Stimulated activated CD8-positive, alpha-beta memory T cell treated with anti-CD3 and anti-CD28 coated beads, Interleukin-4, amount 100 ng/mL, for 24 hours (primary cell): ENCODE measurements at regions not wholly inside any gene's neighbourhood (a gene's known extent, or its start where the extent isn't known, plus 50 kb on each side); places are given as distances from the start of the nearest gene placed in this dataset.
"Not testable (repeated sequence)": the region's sequence is repeated elsewhere in the genome, so short reads cannot be mapped to it uniquely, and the experiment has no call there.

Source experiments
- DNase-seq: peaks from one replicate; pipeline ENCODE4 v3.0.0-alpha.2; 2020; ENCODE audit warnings: low read depth

GRCh38 chr18:60319129-60319528, 53.4 kb downstream of the MC4R start:
- DNase-seq = no peak

- no peak for DNase-seq
Measured at GRCh38 chr18:60311676-60312360, 60.8 kb downstream of the MC4R start.

DNA sequence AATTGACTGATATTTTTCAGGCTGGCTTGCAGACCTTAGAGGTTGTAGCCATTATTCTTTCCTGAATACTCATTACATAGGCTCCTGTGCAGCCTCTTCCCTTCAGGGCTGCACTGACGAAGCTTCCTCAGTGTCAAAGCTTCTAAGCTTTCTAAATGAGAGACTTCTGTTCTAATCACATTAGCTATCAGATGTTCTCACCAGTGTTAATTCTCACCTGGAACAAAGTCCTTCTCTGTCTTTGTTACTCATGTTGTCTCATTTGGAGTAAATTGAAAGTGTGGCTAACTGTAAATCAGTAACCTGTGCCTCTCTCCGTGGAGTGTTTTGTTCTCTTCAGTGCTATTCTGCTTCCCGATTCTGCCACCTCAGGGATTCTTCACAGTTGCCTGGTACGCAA, 76.9 kb downstream of the MC4R start:
- DNase-seq = no peak

DNA sequence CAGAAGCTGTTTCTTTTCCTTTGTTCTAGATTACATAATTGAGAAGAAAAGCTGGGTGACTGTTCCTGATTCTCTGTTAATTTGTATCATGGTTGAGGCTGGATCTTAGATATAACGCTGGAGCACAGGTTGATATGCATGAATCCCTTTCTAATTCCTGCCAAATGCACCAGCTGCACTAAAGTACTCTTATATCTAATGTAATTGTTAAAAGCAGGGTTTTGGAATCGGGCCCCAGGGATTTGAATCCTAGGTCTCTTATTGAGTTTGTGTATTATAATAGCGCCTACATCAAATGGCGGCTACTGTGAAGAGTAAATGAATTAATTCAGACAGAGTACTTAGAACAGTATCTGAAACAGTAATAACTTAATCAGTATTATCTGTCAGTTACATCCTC, 80.4 kb downstream of the MC4R start:
- no peak for DNase-seq

- DNase-seq = no peak
Measured at GRCh38 chr18:60279391-60279790, 93.2 kb downstream of the MC4R start.

- no peak for DNase-seq
Measured at GRCh38 chr18:60277855-60278480, 94.6 kb downstream of the MC4R start.

DNA sequence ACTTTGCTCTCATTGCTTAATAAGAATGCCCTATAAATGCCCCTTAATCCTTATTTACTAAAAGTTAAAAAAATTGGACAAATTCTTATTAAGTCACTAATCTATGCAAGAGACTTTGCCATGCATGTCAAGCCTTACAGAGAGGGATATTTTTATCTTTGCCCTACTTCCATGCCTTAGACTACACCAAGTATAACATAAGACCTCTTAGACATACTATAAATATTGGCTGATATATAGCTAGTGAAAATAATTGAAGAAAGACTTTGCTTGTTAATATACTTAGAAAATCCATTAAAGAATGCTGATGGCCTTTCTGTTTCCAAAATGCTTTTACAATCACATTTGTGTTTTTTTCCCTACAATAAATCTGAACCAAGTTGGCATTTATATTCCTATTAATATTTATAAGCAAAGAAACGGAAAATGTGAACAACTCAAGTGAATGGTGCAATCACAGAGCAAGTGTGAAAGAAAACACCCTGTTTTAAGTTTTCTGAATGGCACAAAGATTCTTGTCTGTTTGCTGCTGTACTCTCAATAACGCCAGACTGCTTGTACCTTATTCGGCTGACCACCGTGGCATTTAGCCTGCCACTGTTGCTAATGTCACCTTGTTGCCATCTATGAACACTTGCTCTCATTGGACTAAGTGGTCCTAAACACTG, 105.0 kb downstream of the MC4R start:
- no peak for DNase-seq

- DNase-seq = no peak
Measured at GRCh38 chr18:60266558-60266957, 106.0 kb downstream of the MC4R start.

- no peak for DNase-seq
Measured at GRCh38 chr18:60259052-60259681, 113.4 kb downstream of the MC4R start.

- no peak for DNase-seq
Measured at GRCh38 chr18:60249388-60249787, 123.2 kb downstream of the MC4R start.

DNA sequence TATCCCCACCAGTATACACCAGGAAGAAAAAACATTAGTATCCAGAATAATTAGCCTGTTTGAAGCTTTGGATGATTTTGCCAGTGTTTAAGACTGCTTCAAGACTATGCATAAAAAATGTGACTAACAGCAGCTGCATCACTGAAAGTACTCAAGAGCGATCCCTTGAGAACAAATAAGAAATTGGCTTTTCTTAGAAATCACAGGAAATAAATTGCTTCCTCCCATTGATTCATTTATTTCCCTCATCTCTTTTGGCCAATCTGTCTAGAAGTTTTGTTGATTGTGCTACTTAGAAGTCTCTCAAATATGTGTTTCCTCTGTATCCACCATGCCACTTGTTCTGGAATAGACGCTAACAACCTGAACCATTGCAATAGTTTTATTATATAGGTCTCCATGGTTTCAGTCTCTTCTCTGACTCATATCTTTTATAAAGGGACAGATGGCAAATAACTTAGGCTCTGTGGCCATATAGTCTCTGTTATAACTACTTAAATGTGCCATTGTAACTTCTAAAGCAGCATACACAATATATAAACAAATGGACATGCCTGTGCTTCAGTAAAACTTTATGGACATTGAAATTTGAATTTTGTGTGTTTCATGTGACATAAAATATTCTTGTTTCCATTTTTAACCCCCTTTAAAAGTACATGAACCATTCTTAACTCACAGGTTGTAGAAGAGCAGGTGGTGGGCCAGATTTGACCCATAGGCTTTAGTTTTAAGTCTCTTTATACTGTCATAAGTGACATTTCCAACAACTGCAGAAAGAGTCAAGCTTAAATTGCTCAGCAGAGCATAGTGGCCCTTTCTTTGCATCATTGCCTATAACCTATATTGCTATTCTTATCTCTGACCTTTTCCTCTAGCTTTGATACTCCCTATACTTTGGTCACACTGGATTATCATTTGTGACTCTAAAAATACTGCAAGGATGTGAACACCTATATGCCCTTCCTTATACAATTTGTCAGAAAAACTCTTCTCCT, 123.9 kb downstream of the MC4R start:
- DNase-seq = no peak

DNA sequence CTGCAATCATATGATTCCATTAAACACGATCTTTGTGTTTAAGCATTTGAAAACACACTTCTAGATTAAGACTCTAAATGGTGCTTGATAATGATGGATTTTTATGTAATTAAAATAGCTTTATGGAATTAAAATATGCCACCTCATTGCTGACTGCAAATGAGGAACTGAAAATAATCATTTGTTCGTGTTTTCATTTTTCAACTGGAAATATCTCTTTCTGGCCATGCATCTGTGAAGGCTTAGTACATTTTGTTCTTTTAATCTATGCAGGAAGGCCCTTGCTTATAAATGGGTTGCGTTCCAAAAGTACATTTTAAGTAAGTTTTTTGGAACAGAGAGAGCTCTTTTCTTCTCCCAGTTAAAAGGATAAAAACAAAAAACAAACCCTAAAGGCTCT, 125.5 kb downstream of the MC4R start:
- no peak for DNase-seq

DNA sequence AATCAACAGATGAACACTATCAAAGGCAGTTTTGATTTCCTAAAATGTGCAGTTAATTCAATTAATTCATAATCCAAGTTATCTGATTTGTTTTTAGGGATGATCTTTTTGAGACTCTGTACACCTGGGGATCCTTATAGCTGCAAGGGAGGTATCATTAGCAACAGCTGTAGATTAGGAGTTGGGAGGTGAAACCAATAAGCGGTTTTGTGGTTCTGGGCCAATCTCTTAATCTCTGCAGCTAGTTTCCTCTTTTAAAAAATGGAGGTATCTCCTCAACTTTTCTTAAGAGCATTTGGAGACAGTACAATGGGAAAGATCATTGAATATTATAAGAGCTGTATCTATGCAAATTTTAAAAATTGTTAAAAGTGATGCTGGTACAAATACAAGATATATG, 126.0 kb downstream of the MC4R start:
- no peak for DNase-seq

GRCh38 chr18:60245096-60245495, 127.5 kb downstream of the MC4R start:
- no peak for DNase-seq

DNA sequence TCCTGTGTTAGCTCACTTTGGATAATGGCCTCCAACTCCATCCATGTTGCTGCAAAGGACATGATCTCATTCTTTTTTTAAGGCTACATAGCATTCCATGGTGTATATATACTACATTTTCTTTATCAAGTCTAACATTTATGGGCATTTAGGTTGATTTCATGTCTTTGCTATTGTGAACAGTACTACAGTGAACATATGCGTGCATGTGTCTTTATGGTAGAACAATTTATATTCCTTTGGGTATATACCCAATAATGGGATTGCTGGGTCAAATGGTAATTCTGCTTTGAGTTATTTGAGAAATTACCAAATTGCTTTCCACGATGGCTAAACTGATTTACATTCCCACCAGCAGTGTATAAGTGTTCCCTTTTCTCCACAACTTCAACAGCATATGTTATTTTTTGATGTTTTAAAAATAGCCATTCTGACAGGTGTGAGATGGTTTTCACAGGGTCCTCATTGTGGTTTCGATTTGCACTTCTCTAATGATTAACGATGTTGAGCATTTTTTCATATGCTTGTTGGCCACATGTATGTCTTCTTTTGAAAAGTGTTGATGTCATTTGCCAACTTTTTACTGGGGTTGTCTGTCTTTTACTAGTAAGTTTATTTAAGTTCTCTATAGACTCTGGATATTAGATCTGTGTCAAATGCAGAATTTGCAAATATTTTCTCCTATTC, 133.4 kb downstream of the MC4R start:
- not testable (repeated sequence) for DNase-seq

DNA sequence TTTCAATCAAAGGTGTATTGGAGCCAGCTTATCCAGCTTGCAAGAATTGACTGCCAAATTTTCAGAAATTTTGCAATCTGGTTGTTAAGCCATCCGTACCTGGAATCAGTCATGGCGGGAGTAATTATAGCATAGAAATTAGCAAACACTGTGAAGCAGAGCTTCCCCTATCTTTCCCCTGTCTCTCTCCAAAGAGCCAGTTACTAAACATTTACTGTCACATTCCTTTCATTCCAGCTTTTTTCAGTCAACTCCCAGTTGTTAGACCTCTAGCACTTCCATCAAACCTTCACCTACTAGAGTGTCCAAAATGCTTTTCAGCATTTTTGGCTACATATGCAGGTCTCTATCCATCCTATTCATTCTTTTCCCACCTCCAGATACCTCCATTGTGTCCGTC, 137.4 kb downstream of the MC4R start:
- no peak for DNase-seq

DNA sequence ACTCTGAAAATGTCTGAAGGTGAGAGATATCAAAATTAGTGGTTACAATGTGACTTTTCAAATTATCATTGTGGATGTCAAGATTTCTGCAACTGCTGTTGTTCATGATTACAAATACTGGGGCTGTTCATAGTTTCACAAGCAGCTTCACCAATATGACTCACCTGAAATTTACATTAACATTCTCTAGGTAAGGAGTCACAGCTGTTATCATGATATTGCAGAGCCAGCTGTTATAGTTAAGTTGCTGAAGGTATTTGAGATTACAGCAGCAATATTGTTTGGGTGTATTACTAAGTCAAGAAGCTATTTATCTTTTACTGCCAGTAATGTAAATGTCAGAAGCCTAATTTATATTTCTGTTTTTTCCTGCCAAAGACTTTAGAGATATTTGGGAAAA, 140.0 kb downstream of the MC4R start:
- no peak for DNase-seq

GRCh38 chr18:60228609-60229595, 143.7 kb downstream of the MC4R start:
- no peak for DNase-seq

DNA sequence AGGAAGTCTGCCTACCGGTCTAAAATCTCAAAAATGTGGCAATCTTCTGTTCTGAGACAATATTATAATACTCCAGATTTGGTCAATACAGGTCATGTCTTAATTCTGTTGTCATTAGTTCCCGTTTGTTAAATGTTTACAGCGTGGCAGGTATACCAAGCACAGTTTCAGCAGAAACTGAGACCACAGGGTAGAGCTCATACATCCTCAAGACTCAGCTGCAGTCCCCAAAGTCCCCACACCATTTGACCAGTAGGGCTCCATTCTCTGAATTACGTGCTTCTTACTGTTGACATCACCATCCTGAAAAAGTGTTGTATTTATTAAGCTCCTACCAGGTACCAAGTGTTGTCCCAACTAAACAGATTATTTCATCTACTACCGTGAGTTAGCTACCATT, 157.1 kb downstream of the MC4R start:
- DNase-seq = no peak

DNA sequence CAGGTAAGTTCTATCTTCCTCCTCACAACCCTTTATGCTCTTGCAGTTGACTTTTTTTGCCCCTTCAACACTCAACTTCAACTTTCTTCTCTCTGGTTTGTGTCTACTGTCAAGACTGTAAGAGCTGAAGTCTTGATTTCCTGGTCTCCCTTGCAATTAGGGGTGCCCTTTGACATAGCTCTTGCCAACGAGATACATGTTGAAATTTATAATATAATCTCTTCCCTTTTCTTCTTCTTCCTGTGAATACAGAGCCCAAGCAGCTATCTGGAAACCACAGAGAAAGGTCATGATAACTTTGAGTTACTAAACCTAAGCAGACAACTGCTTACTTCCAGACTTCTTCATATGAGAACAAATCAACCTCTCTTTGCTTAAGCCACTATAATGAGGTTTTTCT, 163.5 kb downstream of the MC4R start:
- DNase-seq = no peak
